Motor neuron (in vitro differentiated cells): ENCODE measurements at regions not wholly inside any gene's neighbourhood (a gene's known extent, or its start where the extent isn't known, plus 50 kb on each side); places are given as distances from the start of the nearest gene placed in this dataset.

Experiments
- ATAC-seq, 8 experiments: fragments of 200-7000 bp; cut with Tn5 transposase; replicated peaks in 6 of 8; 2 replicates each; pipeline ENCODE4 v1.8.0; 2021; ENCODE audit warnings: mild to moderate bottlenecking in 8 of 8, moderate library complexity in 8 of 8
- H3K27ac ChIP-seq, 2 donors: fragments of 250-450 bp; sonication (Bioruptor Pico); 2 replicates each; pipeline ENCODE4 v1.9.0; 2021; ENCODE audit warnings: antibody characterized with exemption in 2 of 2, mild to moderate bottlenecking in 2 of 2, moderate library complexity in 1 of 2
- H3K4me1 ChIP-seq, 2 donors: fragments of 250-450 bp; sonication (Bioruptor Pico); replicated peaks in 1 of 2; 2 replicates each; pipeline ENCODE4 v1.6.1; 2021; ENCODE audit warnings: antibody characterized with exemption in 2 of 2, mild to moderate bottlenecking in 2 of 2, moderate library complexity in 1 of 2
- H3K4me3 ChIP-seq, 5 donors: fragments of 250-450 bp; sonication (Bioruptor Pico); 2 replicates each; pipeline ENCODE4 v1.9.0; 2021; ENCODE audit warnings: antibody characterized with exemption in 5 of 5, mild to moderate bottlenecking in 5 of 5, moderate library complexity in 4 of 5
- WGBS, 10 experiments: fragments of 450-650 bp; shearing (Covaris generic); methylation state at CpG; one replicate each; pipeline ENCODE4 v1.0.0; 2022; 5-methylcytosine and 5-hydroxymethylcytosine counted together
- in situ Hi-C, 9 experiments: fragments of 400-800 bp; cut with MboI; loops; one replicate each; pipeline ENCODE4 v1.15.0; 2021; ENCODE audit warnings: low sequenced_read_pairs in 9 of 9, low pct_unique_long_range_greater_than_20kb in 2 of 9; ENCODE audit not compliant: unreplicated experiment in 9 of 9

DNA sequence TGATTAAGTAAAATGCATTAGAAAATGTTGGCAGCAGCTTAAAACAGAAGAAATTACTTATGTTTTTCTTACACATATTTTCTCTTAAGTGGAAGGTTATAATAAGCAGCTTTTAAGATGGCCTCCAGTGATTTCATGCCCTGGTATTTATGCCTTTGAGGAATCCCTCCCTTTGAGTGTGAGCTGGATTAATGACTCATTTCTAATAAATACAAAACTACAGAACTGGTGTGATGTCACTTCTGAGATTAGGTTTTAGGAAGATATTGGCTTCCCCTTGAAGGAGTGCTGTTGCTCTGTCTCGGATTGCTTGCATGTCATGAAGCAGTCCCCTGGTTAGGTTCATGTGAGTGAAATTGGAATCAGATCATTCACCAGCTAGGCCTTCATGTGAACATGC lies 143.2 kb upstream of the EPHA7 start:
- Histone ChIP-seq H3K4me3 (no peak overlapping the region), H3K27ac (no peak overlapping the region), H3K4me1 (no peaks in the 10 kb centered on the region)
- in situ Hi-C loops = no loop called here
- 0 to 100% (median 70%) methylated on average over 1 of the region's 1 CpG; no CpG with 5 or more reads in 4 of the 10 experiments for WGBS, 10 experiments
- ATAC-seq = peak in 4 of 8 experiments; percentile 34 to 79 (median 54)

DNA sequence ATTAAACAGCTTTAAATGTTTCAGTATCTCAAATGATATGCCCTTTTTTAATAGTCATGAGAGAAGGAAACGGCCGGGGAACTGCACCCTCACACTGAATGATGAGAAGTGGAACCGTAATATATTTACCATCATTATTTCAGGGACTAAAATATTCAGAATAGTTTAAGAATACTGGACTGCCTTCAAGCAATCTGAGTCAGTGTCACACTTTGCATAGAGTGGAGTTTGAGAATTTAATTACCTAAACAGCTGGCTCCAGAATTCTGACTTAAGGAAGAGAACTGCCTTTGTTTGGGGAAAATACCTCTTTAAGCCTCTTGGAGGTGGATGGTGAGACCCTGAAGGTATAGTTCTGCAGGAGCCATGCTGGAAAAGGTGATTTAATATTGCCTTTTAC lies 135.9 kb upstream of the EPHA7 start:
- 0 to 96% (median 42%) methylated on average over 2 to 3 of the region's 3 CpGs; no CpG with 5 or more reads in 2 of the 10 experiments for WGBS, 10 experiments

DNA sequence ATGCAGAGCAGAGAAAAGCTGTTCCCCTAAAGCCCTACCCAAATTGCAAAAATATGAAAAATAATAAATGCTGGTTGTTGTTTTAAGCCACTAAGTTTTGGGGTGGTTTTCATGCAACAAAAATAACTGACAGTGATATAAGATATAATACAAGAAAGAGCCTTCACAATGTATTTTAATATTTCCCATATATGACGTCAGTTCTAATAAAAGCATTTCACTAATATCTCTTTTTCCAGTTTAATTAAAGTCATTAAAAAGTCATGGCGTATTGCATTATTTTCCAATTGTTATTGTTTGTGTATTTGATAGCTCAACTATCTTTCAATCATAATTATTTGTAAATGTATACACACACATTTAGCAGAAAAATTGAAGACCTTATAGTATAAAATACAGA lies 134.7 kb upstream of the EPHA7 start:
- ATAC-seq = no peak
- WGBS, 10 experiments = 3 to 100% (median 100%) methylated on average over 1 to 2 of the region's 2 CpGs
- no peak overlapping the region for H3K27ac ChIP-seq
- H3K4me3 ChIP-seq = no peak overlapping the region
- H3K4me1 ChIP-seq = peaks cover 0 to 2% of the 10 kb centered on the region in 2 donors
- in situ Hi-C loops = no loop called here

More for the DNA sequence above, 135.9 kb upstream of the EPHA7 start:
- Histone ChIP-seq H3K4me3 (no peak overlapping the region), H3K27ac (no peak overlapping the region), H3K4me1 (peaks cover 0 to 2% of the 10 kb centered on the region in 2 donors)
- in situ Hi-C loops = no loop called here
- peak in 3 of 8 experiments; percentile 71 to 88 (median 78) for ATAC-seq

DNA sequence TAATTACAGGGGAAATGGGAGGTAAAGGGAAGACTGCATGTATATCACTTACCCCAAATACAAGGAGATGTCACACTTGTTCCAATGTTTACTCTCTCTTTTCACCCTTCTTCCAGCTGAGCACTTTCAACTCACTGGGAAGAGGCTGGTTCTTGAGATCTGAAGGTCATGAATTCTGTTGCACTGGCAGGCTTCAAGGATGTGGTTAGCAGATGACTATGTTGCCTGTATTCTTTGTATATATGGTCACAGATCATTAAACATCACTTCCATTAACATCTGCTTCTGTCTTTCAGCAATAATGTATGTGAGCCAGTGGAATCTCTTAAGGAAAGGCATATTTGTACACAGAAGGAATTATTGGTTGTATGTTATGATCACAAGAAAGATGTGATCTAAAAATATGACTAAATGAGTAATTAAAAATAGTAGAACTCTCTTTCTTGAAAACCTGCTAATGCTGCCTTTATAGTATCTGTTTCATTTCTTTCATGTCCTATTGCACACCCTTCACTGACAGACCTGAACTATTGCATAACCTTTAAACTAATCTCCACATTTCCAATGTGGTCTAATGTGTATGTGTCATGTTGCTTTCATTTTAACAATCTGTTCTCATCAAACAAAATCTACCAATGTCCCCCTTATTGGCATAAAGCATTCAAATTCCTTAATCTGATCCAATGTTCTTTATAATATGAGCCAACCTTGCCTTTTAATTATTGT lies 131.4 kb upstream of the EPHA7 start:
- Histone ChIP-seq H3K4me3 (no peak overlapping the region), H3K4me1 (peaks cover 0 to 2% of the 10 kb centered on the region in 2 donors), H3K27ac (no peak overlapping the region)
- peak in 2 of 8 experiments; percentile 36 to 42 for ATAC-seq
- in situ Hi-C loops = no loop called here

DNA sequence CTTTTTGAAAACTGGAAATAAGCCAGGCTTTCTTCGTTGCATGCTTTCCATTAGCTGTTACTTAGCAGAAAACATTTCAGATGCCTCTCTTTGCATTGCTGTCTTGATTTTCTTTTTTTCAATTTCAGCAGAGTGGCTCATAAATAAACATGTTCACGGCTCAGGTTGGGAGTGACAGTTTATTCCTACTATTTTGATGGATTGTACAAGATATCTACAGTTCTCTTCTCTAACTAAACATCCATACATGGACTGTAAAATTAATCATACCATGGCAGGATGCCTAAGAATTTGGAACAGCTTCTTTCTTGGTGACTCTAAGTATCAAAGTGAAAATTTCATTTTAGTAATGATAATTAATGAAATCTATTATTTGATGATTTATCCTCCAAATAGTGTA lies 130.5 kb upstream of the EPHA7 start:
- in situ Hi-C loops = no loop called here
- ATAC-seq = peak in 3 of 8 experiments; percentile 16 to 52 (median 23)
- peaks cover 0 to 2% of the 10 kb centered on the region in 2 donors for H3K4me1 ChIP-seq
- 0 to 100% (median 58%) methylated on average over 1 to 2 of the region's 2 CpGs for WGBS, 10 experiments
- H3K4me3 ChIP-seq = no peak overlapping the region
- no peak overlapping the region for H3K27ac ChIP-seq

DNA sequence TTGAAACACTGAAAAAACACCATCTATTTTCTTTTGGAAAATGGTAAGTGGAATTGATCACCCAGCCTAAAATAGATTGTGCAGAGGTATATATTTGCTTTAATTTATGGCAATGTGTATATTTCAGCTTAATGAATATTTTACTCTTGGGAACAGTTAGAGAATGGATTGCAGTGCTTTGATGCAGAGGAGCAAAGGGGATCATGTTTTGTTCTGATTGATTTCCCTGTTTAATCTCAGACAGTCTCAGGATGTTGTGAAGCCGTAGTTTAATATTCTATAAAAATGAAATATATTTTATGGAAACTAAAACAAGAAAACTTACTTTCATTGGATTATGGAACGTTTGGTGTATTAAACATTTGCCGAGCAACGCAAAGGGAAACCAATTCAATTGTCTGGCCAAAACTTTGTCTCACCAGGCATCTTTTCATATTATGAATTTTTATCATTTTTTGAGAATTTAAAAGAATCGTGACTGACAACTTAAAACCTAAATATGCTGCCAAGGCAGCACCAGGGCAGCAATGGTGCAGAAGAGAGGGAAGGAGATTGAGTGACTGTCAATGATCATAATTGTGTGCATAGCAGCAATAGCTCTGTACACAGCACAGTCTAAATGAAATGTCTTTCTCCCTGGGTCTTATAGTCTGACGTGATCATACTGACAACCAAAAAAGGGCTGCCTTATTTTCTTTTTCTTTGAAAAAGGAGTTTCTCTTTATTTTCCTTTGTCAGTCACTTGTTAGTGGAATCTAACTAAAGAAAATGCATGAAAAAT lies 105.5 kb upstream of the EPHA7 start:
- in situ Hi-C loops = no loop called here

DNA sequence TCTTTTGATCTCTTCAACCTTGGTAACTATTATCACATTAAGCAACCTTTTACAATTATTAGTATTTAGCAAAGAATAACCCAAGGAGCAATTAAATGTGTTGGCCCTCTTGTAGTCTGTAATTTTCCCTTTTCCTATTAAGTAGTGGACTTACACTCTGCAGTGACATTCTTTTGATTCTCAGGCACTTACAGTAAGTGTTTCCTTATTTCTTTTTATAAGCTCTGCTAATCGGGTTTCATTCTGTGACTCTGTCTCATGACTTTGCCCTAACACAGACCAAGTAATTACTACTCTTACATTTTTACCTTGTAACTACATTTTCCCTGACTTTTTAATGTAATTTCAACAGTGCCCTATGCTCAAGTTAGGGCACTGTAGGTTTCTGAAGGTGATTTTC lies 104.0 kb upstream of the EPHA7 start:
- H3K27ac ChIP-seq = no peak overlapping the region
- WGBS, 10 experiments = 0 to 100% (median 71%) methylated on average over 1 of the region's 1 CpG; no CpG with 5 or more reads in 1 of the 10 experiments
- in situ Hi-C loops = no loop called here
- peaks cover 0 to 5% of the 10 kb centered on the region in 2 donors for H3K4me1 ChIP-seq
- no peak overlapping the region for H3K4me3 ChIP-seq
- no peak for ATAC-seq

More for the DNA sequence above, 105.5 kb upstream of the EPHA7 start:
- no peak overlapping the region for H3K4me3 ChIP-seq
- peak in 5 of 8 experiments; percentile 45 to 87 (median 61) for ATAC-seq
- no peak overlapping the region for H3K27ac ChIP-seq
- 22 to 92% (median 70%) methylated on average over 2 to 6 of the region's 6 CpGs for WGBS, 10 experiments
- H3K4me1 ChIP-seq = peaks cover 0 to 5% of the 10 kb centered on the region in 2 donors

DNA sequence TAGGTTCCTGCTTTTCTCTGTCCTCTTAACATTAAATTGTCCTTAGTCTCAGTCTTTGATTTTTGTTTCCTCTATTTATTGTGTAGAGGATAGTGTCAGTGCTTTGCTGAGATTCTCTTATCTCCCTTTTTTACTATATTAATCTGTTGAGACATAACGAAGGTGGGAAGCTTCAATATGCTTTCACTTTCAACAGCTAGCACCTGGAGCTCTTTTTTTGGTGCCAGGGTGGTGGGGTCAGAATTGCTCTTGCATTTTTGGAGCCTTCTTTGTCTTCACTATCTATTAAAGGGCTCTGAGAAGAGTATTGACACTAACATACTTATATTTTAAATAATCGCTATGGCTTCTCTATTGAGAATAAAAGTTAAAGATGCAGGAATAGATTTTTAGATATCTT lies 97.1 kb upstream of the EPHA7 start:
- 8 to 100% (median 72%) methylated on average over 1 to 2 of the region's 2 CpGs for WGBS, 10 experiments

DNA sequence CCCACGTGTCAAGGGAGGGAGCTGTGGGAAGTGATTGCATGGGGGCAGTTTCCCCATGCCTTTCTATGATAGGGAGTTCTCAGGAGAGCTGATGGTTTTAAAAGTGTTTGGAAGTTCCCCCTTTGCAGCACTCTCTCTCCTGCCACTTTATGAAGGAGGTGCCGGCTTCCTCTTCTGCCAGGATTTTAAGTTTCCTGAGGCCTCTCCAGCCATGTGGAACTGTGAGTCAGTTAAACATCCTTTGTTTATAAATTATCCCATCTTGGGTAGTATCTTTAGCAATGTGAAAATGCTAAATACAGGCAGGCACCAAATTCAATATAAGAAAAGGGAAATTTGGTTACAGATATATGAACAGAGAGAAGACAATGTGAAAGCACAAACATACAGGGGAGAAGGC lies 96.4 kb upstream of the EPHA7 start:
- 40 to 100% (median 80%) methylated on average over 1 to 2 of the region's 2 CpGs; no CpG with 5 or more reads in 3 of the 10 experiments for WGBS, 10 experiments
- H3K4me3 ChIP-seq = no peak overlapping the region
- H3K27ac ChIP-seq = no peak overlapping the region
- no peaks in the 10 kb centered on the region for H3K4me1 ChIP-seq
- in situ Hi-C loops = no loop called here
- ATAC-seq = no peak

More for the DNA sequence above, 97.1 kb upstream of the EPHA7 start:
- Histone ChIP-seq H3K27ac (no peak overlapping the region), H3K4me1 (no peaks in the 10 kb centered on the region), H3K4me3 (no peak overlapping the region)
- no peak for ATAC-seq
- in situ Hi-C loops = no loop called here

DNA sequence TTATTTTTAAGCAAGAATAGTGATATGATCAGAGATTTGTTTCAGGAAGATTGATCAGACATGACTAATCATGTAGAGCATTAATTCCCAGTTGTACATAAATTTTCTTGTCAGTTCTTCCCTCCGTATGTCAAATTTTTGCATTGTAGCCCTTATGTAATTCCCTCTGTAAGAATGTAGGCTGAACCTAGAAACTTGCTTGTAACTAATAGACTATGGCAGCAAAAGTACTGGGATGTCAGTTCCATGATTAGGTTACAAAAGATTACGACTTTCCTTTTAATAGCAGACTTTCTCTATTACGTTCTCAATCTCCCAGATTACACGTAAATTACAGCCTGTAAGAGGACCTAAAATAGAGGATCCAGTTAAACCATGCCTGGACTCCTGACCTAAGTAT lies 79.4 kb upstream of the EPHA7 start:
- H3K4me3 ChIP-seq = no peak overlapping the region
- WGBS, 10 experiments = 3 to 100% (median 79%) methylated on average over 1 to 4 of the region's 4 CpGs
- no peak overlapping the region for H3K27ac ChIP-seq
- no peak for ATAC-seq
- no peaks in the 10 kb centered on the region for H3K4me1 ChIP-seq
- in situ Hi-C loops = no loop called here

DNA sequence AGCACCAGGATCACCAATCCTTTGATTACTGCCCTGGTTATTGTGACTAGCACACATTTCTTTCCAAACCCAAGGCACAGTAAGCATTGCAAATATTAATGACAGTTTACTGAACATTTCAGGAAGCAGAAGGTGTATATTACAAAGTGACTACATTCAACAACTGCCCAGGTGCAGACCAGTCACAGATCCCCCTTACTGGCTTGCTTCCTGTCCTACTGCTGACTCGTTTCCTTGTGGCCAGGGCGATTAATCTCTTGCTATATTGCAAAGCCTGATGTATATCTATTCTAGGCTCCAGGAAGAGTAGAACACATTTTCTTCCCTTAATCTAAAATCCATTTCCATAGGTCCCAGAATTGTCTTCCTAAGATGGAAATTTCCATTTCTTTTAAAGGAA lies 77.2 kb upstream of the EPHA7 start:
- in situ Hi-C loops = no loop called here
- no peak for ATAC-seq
- WGBS, 10 experiments = 0 to 100% (median 35%) methylated on average over 1 to 2 of the region's 2 CpGs; no CpG with 5 or more reads in 4 of the 10 experiments
- Histone ChIP-seq H3K4me1 (no peaks in the 10 kb centered on the region), H3K27ac (no peak overlapping the region), H3K4me3 (no peak overlapping the region)

DNA sequence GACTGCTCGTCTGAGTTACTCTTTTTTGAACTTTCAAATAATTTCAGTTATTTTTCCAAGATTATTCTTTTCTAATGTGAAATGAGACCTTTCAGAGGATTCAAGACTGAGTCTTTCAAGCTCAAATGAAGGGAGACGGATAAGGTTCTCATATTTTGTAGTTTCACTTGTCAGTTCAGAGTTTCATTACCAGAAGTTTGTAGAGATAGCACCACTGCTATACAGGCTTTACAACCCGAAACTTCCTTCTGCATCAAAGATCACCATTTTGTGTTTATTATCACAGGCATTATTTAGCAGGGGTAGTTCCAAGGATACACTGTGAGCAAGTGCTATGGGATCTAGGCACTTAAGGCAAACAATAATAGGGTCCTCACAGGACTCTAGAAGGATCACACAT lies 74.7 kb upstream of the EPHA7 start:
- in situ Hi-C loops = no loop called here
- H3K4me1 ChIP-seq = no peaks in the 10 kb centered on the region
- ATAC-seq = no peak
- WGBS, 10 experiments = 5 to 100% (median 80%) methylated on average over 1 to 3 of the region's 3 CpGs
- H3K27ac ChIP-seq = no peak overlapping the region
- no peak overlapping the region for H3K4me3 ChIP-seq

DNA sequence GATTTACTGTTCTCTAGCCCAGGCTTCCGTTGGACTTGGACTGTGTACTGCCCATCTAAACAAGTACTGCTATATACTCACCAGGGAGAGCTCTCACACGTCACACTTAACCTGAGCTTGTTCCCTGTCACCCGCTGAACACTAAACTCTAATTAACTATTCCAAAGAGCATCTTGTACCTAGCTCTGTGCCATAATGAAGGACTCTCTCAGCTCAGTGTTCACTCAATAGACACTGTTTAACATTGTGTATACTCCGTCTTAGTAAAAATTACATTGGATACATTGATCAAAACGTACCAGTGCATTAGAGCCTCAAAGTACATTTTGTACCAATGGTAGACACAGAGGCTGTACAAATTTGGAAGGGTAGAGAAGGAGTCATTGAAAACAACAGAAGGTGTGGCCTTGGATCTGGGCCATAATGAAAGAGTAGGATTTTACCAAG lies 55.4 kb upstream of the EPHA7 start:
- in situ Hi-C loops = no loop called here
- Histone ChIP-seq H3K4me3 (no peak overlapping the region), H3K27ac (no peak overlapping the region), H3K4me1 (no peaks in the 10 kb centered on the region)
- ATAC-seq = peak in 1 of 8 experiments; percentile 16
- WGBS, 10 experiments = 13 to 100% (median 73%) methylated on average over 1 to 5 of the region's 5 CpGs; no CpG with 5 or more reads in 1 of the 10 experiments
